ENCODE measurements at regions not wholly inside any gene's neighbourhood (a gene's known extent, or its start where the extent isn't known, plus 50 kb on each side); places are given as distances from the start of the nearest gene placed in this dataset.
"Not testable (repeated sequence)": the region's sequence is repeated elsewhere in the genome, so short reads cannot be mapped to it uniquely, and the experiment has no call there.

- no peaks in the 10 kb centered on the region for H3K36me3 ChIP-seq
- TF ChIP-seq CTCF (IDR thresholded peaks at IDR 0.05; ENCODE audit: low read depth, low read length): no peak
- no peaks in the 10 kb centered on the region for H3K4me1 ChIP-seq
- no peaks in the 10 kb centered on the region for H3K27me3 ChIP-seq
- DNase-seq: no peak
- no peaks in the 10 kb centered on the region for H3K9me3 ChIP-seq
- H3K4me3 ChIP-seq (ENCODE audit: low read depth, low read length): no peak overlapping the region
Measured at GRCh38 chr7:13748998-13749397, 240.5 kb downstream of the ETV1 start.

DNA sequence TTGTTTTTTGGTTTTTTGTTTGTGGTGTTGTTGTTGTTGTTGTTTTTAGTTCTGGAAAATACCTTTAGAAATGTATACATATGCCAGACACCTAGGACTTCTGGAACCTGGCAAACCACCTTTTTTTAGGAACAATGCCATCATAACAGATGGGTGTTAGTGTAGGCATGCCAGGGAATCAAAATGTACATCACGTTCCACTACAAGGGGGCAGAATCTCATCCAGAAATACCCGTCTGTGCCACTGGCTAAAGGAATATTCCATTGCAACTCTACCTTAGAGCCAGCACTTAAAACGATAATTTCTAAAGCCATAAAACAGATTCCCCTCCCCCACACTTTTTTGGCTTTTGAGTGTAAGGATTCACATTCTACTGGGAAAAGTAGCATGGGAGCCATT, 239.8 kb downstream of the ETV1 start:
- TF ChIP-seq CTCF (IDR thresholded peaks at IDR 0.05; ENCODE audit: low read depth, low read length): no peak
- no peak for DNase-seq
- Histone ChIP-seq H3K27me3 (no peaks in the 10 kb centered on the region), H3K36me3 (no peaks in the 10 kb centered on the region), H3K4me1 (no peaks in the 10 kb centered on the region), H3K9me3 (no peaks in the 10 kb centered on the region), H3K4me3 (ENCODE audit: low read depth, low read length) (no peak overlapping the region)

- Histone ChIP-seq H3K4me3 (ENCODE audit: low read depth, low read length) (no peak overlapping the region), H3K27me3 (no peaks in the 10 kb centered on the region), H3K36me3 (no peaks in the 10 kb centered on the region), H3K9me3 (no peaks in the 10 kb centered on the region), H3K4me1 (no peaks in the 10 kb centered on the region)
- no peak for TF ChIP-seq CTCF (IDR thresholded peaks at IDR 0.05; ENCODE audit: low read depth, low read length)
- DNase-seq: no peak
Measured at GRCh38 chr7:13751766-13752165, 237.7 kb downstream of the ETV1 start.

DNA sequence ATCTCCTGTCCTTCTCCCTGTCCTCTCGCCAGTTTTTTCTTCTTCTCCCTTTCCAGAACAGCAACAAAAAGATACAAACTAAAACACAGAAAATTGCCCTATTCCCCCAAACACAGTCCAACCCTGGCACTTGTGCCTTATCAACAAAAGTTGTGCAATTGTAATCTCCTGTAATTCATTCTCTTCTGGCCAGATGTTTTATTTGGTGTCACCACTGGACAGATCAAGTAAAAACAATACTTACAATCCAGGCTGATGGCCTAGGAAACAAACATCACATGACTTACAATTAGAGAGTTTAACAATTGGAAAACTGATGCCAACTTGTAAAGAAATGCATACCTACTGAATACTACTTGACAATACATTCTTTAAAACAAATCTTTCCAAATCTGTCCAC, 231.6 kb downstream of the ETV1 start:
- no peak for DNase-seq
- H3K36me3 ChIP-seq: no peaks in the 10 kb centered on the region
- H3K27me3 ChIP-seq: no peaks in the 10 kb centered on the region
- H3K4me3 ChIP-seq (ENCODE audit: low read depth, low read length): no peak overlapping the region
- H3K4me1 ChIP-seq: no peaks in the 10 kb centered on the region
- TF ChIP-seq CTCF (IDR thresholded peaks at IDR 0.05; ENCODE audit: low read depth, low read length): no peak
- no peaks in the 10 kb centered on the region for H3K9me3 ChIP-seq

GRCh38 chr7:13765853-13766252, 223.6 kb downstream of the ETV1 start:
- H3K27me3 ChIP-seq; H3K9me3 ChIP-seq; H3K4me1 ChIP-seq; DNase-seq; H3K36me3 ChIP-seq; H3K4me3 ChIP-seq (ENCODE audit: low read depth, low read length): not testable (repeated sequence)

- no peak for DNase-seq
- no peak overlapping the region for H3K4me3 ChIP-seq (ENCODE audit: low read depth, low read length)
- no peaks in the 10 kb centered on the region for H3K27me3 ChIP-seq
- TF ChIP-seq CTCF (IDR thresholded peaks at IDR 0.05; ENCODE audit: low read depth, low read length): no peak
- H3K4me1 ChIP-seq: no peaks in the 10 kb centered on the region
- no peaks in the 10 kb centered on the region for H3K9me3 ChIP-seq
- H3K36me3 ChIP-seq: no peaks in the 10 kb centered on the region
Measured at GRCh38 chr7:13770305-13770704, 219.2 kb downstream of the ETV1 start.

- no peak for TF ChIP-seq CTCF (IDR thresholded peaks at IDR 0.05; ENCODE audit: low read depth, low read length)
- H3K4me1 ChIP-seq: no peaks in the 10 kb centered on the region
- no peaks in the 10 kb centered on the region for H3K9me3 ChIP-seq
- no peaks in the 10 kb centered on the region for H3K36me3 ChIP-seq
- no peak overlapping the region for H3K4me3 ChIP-seq (ENCODE audit: low read depth, low read length)
- DNase-seq: no peak
- H3K27me3 ChIP-seq: no peaks in the 10 kb centered on the region
Measured at GRCh38 chr7:13774976-13775375, 214.5 kb downstream of the ETV1 start.
